H1 (cell line): ENCODE measurements at regions not wholly inside any gene's neighbourhood (a gene's known extent, or its start where the extent isn't known, plus 50 kb on each side); places are given as distances from the start of the nearest gene placed in this dataset.

ENCODE experiments used
- CTCF ChIA-PET: fragments of 300-600 bp; sonication (Branson Sonifier 250); formaldehyde crosslinking; loops from one replicate; lab custom pipeline; 2021; ENCODE audit not compliant: partially characterized antibody; lab: Charles Lee
- POLR2A ChIA-PET: fragments of 300-600 bp; sonication (Branson Sonifier 250); formaldehyde crosslinking; loops from one replicate; lab custom pipeline; 2021; ENCODE audit warnings: inconsistent platforms; ENCODE audit not compliant: partially characterized antibody; lab: Charles Lee
- DNase-seq, 2 experiments: peaks; one replicate each; pipeline versions ENCODE4 v3.0.0 to v3.0.0-alpha.2; 2010 to 2022; ENCODE audit warnings: low spot score in 2 of 2, low read depth in 1 of 2, mixed read lengths in 1 of 2
- FAIRE-seq: peaks from 2 replicates; lab custom pipeline; 2011; peaks lifted over from hg19 to GRCh38; lab: Jason Lieb, UNC
- H2AFZ ChIP-seq: 2 replicates; pipeline ENCODE4 v1.8.1; 2012; ENCODE audit warnings: low read length, inconsistent platforms
- H2AK5ac ChIP-seq: 2 replicates; pipeline ENCODE4 v1.6.1; 2013; ENCODE audit warnings: low read depth, low read length
- H2BK120ac ChIP-seq: replicated peaks from 2 replicates; pipeline ENCODE3; 2013; ENCODE audit warnings: low read depth, low read length, inconsistent platforms
- H2BK12ac ChIP-seq: 2 replicates; pipeline ENCODE4 v1.6.1; 2013; ENCODE audit warnings: low read depth, low read length
- H2BK15ac ChIP-seq: 2 replicates; pipeline ENCODE4 v1.6.1; 2013; ENCODE audit warnings: low read length
- H2BK20ac ChIP-seq: 2 replicates; pipeline ENCODE4 v1.6.1; 2013; ENCODE audit warnings: low read length
- H2BK5ac ChIP-seq: 2 replicates; pipeline ENCODE4 v1.6.1; 2013; ENCODE audit warnings: low read depth, low read length
- H3K14ac ChIP-seq: 2 replicates; pipeline ENCODE4 v1.6.1; 2013; ENCODE audit warnings: inconsistent platforms; ENCODE audit not compliant: insufficient read length
- H3K18ac ChIP-seq: 2 replicates; pipeline ENCODE4 v1.6.1; 2013; ENCODE audit warnings: low read length; ENCODE audit errors: extremely low read depth
- H3K23ac ChIP-seq: 2 replicates; pipeline ENCODE4 v1.6.1; 2013; ENCODE audit warnings: inconsistent platforms; ENCODE audit not compliant: insufficient read length
- H3K23me2 ChIP-seq: 2 replicates; pipeline ENCODE4 v1.6.1; 2013; ENCODE audit warnings: low read depth, low read length
- H3K27ac ChIP-seq: 2 replicates; pipeline ENCODE4 v1.6.1; 2011; ENCODE audit warnings: low read depth, low read length, inconsistent platforms
- H3K27me3 ChIP-seq, 4 experiments: replicated peaks in 1 of 4; 1 replicate in 1 of 4; 2 replicates in 3 of 4; pipeline versions ENCODE4 v1.6.1 to v1.8.1; 2011 to 2013; ENCODE audit warnings: low read length in 3 of 4, mild to moderate bottlenecking in 3 of 4, inconsistent platforms in 2 of 4, mixed read lengths in 2 of 4, moderate library complexity in 1 of 4; ENCODE audit not compliant: control insufficient read depth in 3 of 4, insufficient read depth in 3 of 4; ENCODE audit errors: extremely low read depth in 1 of 4
- H3K36me3 ChIP-seq, 4 experiments: 2 replicates each; pipeline versions ENCODE4 v1.6.1 to v1.8.1; 2011 to 2013; ENCODE audit warnings: mild to moderate bottlenecking in 4 of 4, low read length in 3 of 4, moderate library complexity in 2 of 4, control low read depth in 1 of 4, inconsistent platforms in 1 of 4; ENCODE audit not compliant: insufficient read depth in 4 of 4, control insufficient read depth in 2 of 4
- H3K4ac ChIP-seq: replicated peaks from 2 replicates; pipeline ENCODE3; 2013; ENCODE audit warnings: low read length, low read depth, mixed read lengths, inconsistent platforms; ENCODE audit not compliant: insufficient read length
- H3K4me1 ChIP-seq, 4 experiments: replicated peaks in 1 of 4; 1 replicate in 1 of 4; 2 replicates in 3 of 4; pipeline versions ENCODE4 v1.6.1 to v1.8.1; 2011 to 2013; ENCODE audit warnings: low read length in 3 of 4, inconsistent platforms in 2 of 4, mixed read lengths in 1 of 4; ENCODE audit not compliant: insufficient read depth in 4 of 4, control insufficient read depth in 3 of 4
- H3K4me2 ChIP-seq, 2 experiments: 2 replicates each; pipeline versions ENCODE4 v1.6.1 to v1.8.1; 2011 to 2013; ENCODE audit warnings: low read depth in 2 of 2, low read length in 2 of 2, control low read depth in 1 of 2, inconsistent platforms in 1 of 2, mild to moderate bottlenecking in 1 of 2; ENCODE audit not compliant: insufficient read depth in 1 of 2
- H3K4me3 ChIP-seq, 4 experiments: fragments of 200-600, 300-600 bp in 1 of 4; sonication (generic), shearing (Covaris generic), sonication (Bioruptor Twin) in 1 of 4; 2 replicates each; pipeline versions ENCODE4 v1.5.1 to v1.8.1; 2011 to 2016; ENCODE audit warnings: low read length in 4 of 4, low read depth in 3 of 4, control low read depth in 2 of 4, inconsistent platforms in 2 of 4, mild to moderate bottlenecking in 2 of 4, mixed read lengths in 1 of 4, moderate library complexity in 1 of 4; ENCODE audit not compliant: insufficient read depth in 2 of 4; ENCODE audit errors: extremely low read depth in 1 of 4
- H3K56ac ChIP-seq: replicated peaks from 2 replicates; pipeline ENCODE3; 2013; ENCODE audit warnings: low read depth, mild to moderate bottlenecking, mixed read lengths, low read length, inconsistent platforms; ENCODE audit not compliant: insufficient read length
- H3K79me1 ChIP-seq: 2 replicates; pipeline ENCODE4 v1.6.1; 2013; ENCODE audit warnings: low read depth, low read length, control low read depth
- H3K79me2 ChIP-seq, 2 experiments: 2 replicates each; pipeline versions ENCODE4 v1.6.1 to v1.8.1; 2012 to 2013; ENCODE audit warnings: low read length in 2 of 2, mild to moderate bottlenecking in 2 of 2, inconsistent platforms in 1 of 2; ENCODE audit not compliant: insufficient read depth in 2 of 2, control insufficient read depth in 1 of 2
- H3K9ac ChIP-seq, 4 experiments: replicated peaks in 1 of 4; 1 replicate in 1 of 4; 2 replicates in 3 of 4; pipeline versions ENCODE4 v1.6.1 to v1.8.1; 2011 to 2013; ENCODE audit warnings: low read depth in 3 of 4, low read length in 3 of 4, control low read depth in 2 of 4, mild to moderate bottlenecking in 2 of 4, moderate library complexity in 2 of 4, inconsistent platforms in 1 of 4; ENCODE audit errors: extremely low read depth in 1 of 4
- H3K9me3 ChIP-seq, 2 experiments: 2 replicates each; pipeline versions ENCODE4 v1.6.1 to v1.8.1; 2012 to 2013; ENCODE audit warnings: mild to moderate bottlenecking in 2 of 2, moderate library complexity in 2 of 2, control low read depth in 1 of 2, inconsistent platforms in 1 of 2, low read depth in 1 of 2, low read length in 1 of 2, mixed read lengths in 1 of 2; ENCODE audit not compliant: insufficient read depth in 2 of 2
- H4K20me1 ChIP-seq, 2 experiments: replicated peaks in 1 of 2; 2 replicates each; pipeline versions ENCODE3 to v1.8.1; 2011 to 2013; ENCODE audit warnings: inconsistent platforms in 2 of 2, low read length in 2 of 2, mild to moderate bottlenecking in 1 of 2; ENCODE audit not compliant: insufficient read depth in 2 of 2, control insufficient read depth in 1 of 2
- H4K5ac ChIP-seq: 2 replicates; pipeline ENCODE4 v1.6.1; 2013; ENCODE audit warnings: low read length, low read depth, mixed read lengths, inconsistent platforms; ENCODE audit not compliant: insufficient read length
- H4K8ac ChIP-seq: 2 replicates; pipeline ENCODE4 v1.8.0; 2013; ENCODE audit warnings: mild to moderate bottlenecking, moderate library complexity, low read length, inconsistent platforms; ENCODE audit not compliant: insufficient read depth; ENCODE audit errors: extremely low read depth
- H4K91ac ChIP-seq: replicated peaks from 2 replicates; pipeline ENCODE3; 2013; ENCODE audit warnings: low read length, mixed read lengths, inconsistent platforms; ENCODE audit not compliant: insufficient read length
- BACH1 ChIP-seq: IDR thresholded peaks from 2 replicates; pipeline ENCODE4 v1.6.1; 2012; ENCODE audit warnings: low read length, improper control_type of control experiment
- BCL11A ChIP-seq, 2 experiments: IDR thresholded peaks; one replicate each; pipeline ENCODE4 v1.6.1; 2011; ENCODE audit warnings: low read depth in 2 of 2, low read length in 2 of 2, mild to moderate bottlenecking in 2 of 2
- CREB1 ChIP-seq: IDR thresholded peaks from 2 replicates; pipeline ENCODE4 v1.6.1; 2012; ENCODE audit warnings: inconsistent platforms
- KDM5A ChIP-seq: fragments of 200-600 bp; IDR thresholded peaks from 2 replicates; pipeline ENCODE4 v1.7.1; 2012; ENCODE audit warnings: mild to moderate bottlenecking, low read length, inconsistent platforms, mixed read lengths
- NANOG ChIP-seq: IDR thresholded peaks from 2 replicates; pipeline ENCODE4 v1.6.1; 2011; ENCODE audit warnings: low read length, low read depth, mild to moderate bottlenecking, inconsistent platforms; ENCODE audit not compliant: insufficient read depth, poor library complexity, severe bottlenecking
- NRF1 ChIP-seq: IDR thresholded peaks from 2 replicates; pipeline ENCODE4 v1.6.1; 2011; ENCODE audit warnings: mild to moderate bottlenecking, low read depth, low read length, improper control_type of control experiment
- RAD21 ChIP-seq, 2 experiments: IDR thresholded peaks in 1 of 2; conservative IDR thresholded peaks in 1 of 2; 2 replicates each; pipeline ENCODE4 v1.6.1; 2011; ENCODE audit warnings: low read depth in 2 of 2, low read length in 2 of 2, improper control_type of control experiment in 1 of 2, inconsistent platforms in 1 of 2, mild to moderate bottlenecking in 1 of 2, moderate library complexity in 1 of 2
- SAP30 ChIP-seq: fragments of 300-600 bp; sonication (generic); IDR thresholded peaks from 2 replicates; pipeline ENCODE4 v1.7.1; 2012; ENCODE audit warnings: low read length, moderate library complexity, mild to moderate bottlenecking, inconsistent platforms; ENCODE audit not compliant: insufficient read depth, insufficient replicate concordance
- SUZ12 ChIP-seq: fragments of 200-600 bp; sonication (generic); IDR thresholded peaks from 2 replicates; pipeline ENCODE4 v1.6.1; 2012; ENCODE audit warnings: mild to moderate bottlenecking, inconsistent platforms, low read length, moderate library complexity, mixed read lengths
- TEAD4 ChIP-seq: IDR thresholded peaks from 2 replicates; pipeline ENCODE4 v1.6.1; 2012; ENCODE audit warnings: low read depth, low read length, inconsistent platforms, mixed read lengths
- WGBS, 2 experiments: shearing (Covaris generic) in 1 of 2; methylation state at CpG; one replicate each; pipeline versions ENCODE4 v1.1.6 to v1.1.7; 2013 to 2015; ENCODE audit warnings: low lambda C conversion rate in 2 of 2, mixed read lengths in 2 of 2, inconsistent platforms in 1 of 2, low coverage in 1 of 2, missing lambda C conversion rate in 1 of 2; ENCODE audit not compliant: insufficient replicate concordance in 2 of 2, insufficient coverage in 1 of 2, insufficient read length in 1 of 2; ENCODE audit errors: extremely low coverage in 1 of 2, missing lambda C conversion rate in 1 of 2; 5-methylcytosine and 5-hydroxymethylcytosine counted together

- H3K27me3 ChIP-seq, result no peaks in the 10 kb centered on the region
- H3K27ac ChIP-seq, result no peak overlapping the region
- ChIA-PET CTCF (no interaction called here), POLR2A (no interaction called here)
- no peaks in the 10 kb centered on the region for H3K79me2 ChIP-seq
- no peak overlapping the region for H2BK5ac ChIP-seq
- no peak overlapping the region for H3K56ac ChIP-seq
- no peak overlapping the region for H2BK20ac ChIP-seq
- no peak overlapping the region for H2BK15ac ChIP-seq
- no peak overlapping the region for H2BK120ac ChIP-seq
- H3K79me1 ChIP-seq, result no peaks in the 10 kb centered on the region
- H3K9ac ChIP-seq, result no peak overlapping the region
- no peak overlapping the region for H2BK12ac ChIP-seq
- FAIRE-seq, result no peak
- H2AFZ ChIP-seq, result no peak overlapping the region
- no peaks in the 10 kb centered on the region for H3K9me3 ChIP-seq
- H3K4ac ChIP-seq, result no peak overlapping the region
- H3K14ac ChIP-seq, result no peak overlapping the region
- H3K4me1 ChIP-seq, result no peaks in the 10 kb centered on the region
- no peak overlapping the region for H3K23ac ChIP-seq
- H3K23me2 ChIP-seq, result no peaks in the 10 kb centered on the region
- no peak overlapping the region for H3K18ac ChIP-seq
- no peaks in the 10 kb centered on the region for H3K36me3 ChIP-seq
- 95% methylated on average over 4 of the region's 4 CpGs; no CpG with 5 or more reads in 1 of the 2 experiments for WGBS, 2 experiments
- TF ChIP-seq BCL11A (IDR thresholded peaks at IDR 0.05; ENCODE audit: low read depth in 2 of 2, low read length in 2 of 2) (no peak), BACH1 (no peak), SUZ12 (no peak), NRF1 (no peak), CREB1 (no peak), TEAD4 (no peak), SAP30 (no peak), NANOG (no peak), KDM5A (no peak), RAD21 (IDR thresholded peaks at IDR 0.05 in 1 of 2, conservative IDR thresholded peaks at IDR 0.05 in 1 of 2; ENCODE audit: low read depth in 2 of 2, low read length in 2 of 2) (no peak)
- DNase-seq, result no peak
- H2AK5ac ChIP-seq, result no peak overlapping the region
- no peak overlapping the region for H4K5ac ChIP-seq
- H3K4me2 ChIP-seq, result no peak overlapping the region
- no peak overlapping the region for H4K8ac ChIP-seq
- no peaks in the 10 kb centered on the region for H4K20me1 ChIP-seq
- no peak overlapping the region for H3K4me3 ChIP-seq
- H4K91ac ChIP-seq, result no peak overlapping the region
These were observed 361.0 kb upstream of the ZMIZ1 start for GRCh38 chr10:78707745-78708144.
